ENCODE measurements at regions not wholly inside any gene's neighbourhood (a gene's known extent, or its start where the extent isn't known, plus 50 kb on each side); places are given as distances from the start of the nearest gene placed in this dataset.

- H3K36me3 ChIP-seq (ENCODE audit: low read length): no peaks in the 10 kb centered on the region
- no peaks in the 10 kb centered on the region for H3K9me2 ChIP-seq (replicated peaks; ENCODE audit: insufficient read depth, low read length)
These were observed 535.9 kb upstream of the POT1 start for GRCh38 chr7:125465527-125465926.

GRCh38 chr7:125462615-125463014, 533.0 kb upstream of the POT1 start:
- no peak for TF ChIP-seq EZH2phosphoT487 (conservative IDR thresholded peaks at IDR 0.05; ENCODE audit: low read length)
- TF ChIP-seq CTCF (IDR thresholded peaks at IDR 0.05; ENCODE audit: insufficient read depth, low read length, poor library complexity, severe bottlenecking): no peak
- H3K4me3 ChIP-seq (ENCODE audit: insufficient read depth, low read length, poor library complexity, severe bottlenecking): no peak overlapping the region
- H3K27ac ChIP-seq (ENCODE audit: low read depth, low read length): no peak overlapping the region
- H3K9me2 ChIP-seq (replicated peaks; ENCODE audit: insufficient read depth, low read length): no peaks in the 10 kb centered on the region
- H3K9ac ChIP-seq (ENCODE audit: low read length): no peak overlapping the region
- H3K79me2 ChIP-seq (ENCODE audit: insufficient read depth, low read length): no peaks in the 10 kb centered on the region
- no peak overlapping the region for H2AFZ ChIP-seq (ENCODE audit: low read depth, low read length, severe bottlenecking)
- H3K4me2 ChIP-seq (ENCODE audit: low read depth, low read length, poor library complexity, severe bottlenecking): no peak overlapping the region
- no peaks in the 10 kb centered on the region for H3F3A ChIP-seq (ENCODE audit: insufficient read depth)
- no peaks in the 10 kb centered on the region for H3K27me3 ChIP-seq (ENCODE audit: low read length)
- no peaks in the 10 kb centered on the region for H3K36me3 ChIP-seq (ENCODE audit: low read length)
- H4K20me1 ChIP-seq (ENCODE audit: low read depth, low read length): no peaks in the 10 kb centered on the region
- no peaks in the 10 kb centered on the region for H3K9me3 ChIP-seq (ENCODE audit: insufficient read depth, low read length)

More at GRCh38 chr7:125465527-125465926, 535.9 kb upstream of the POT1 start:
- Histone ChIP-seq H3K79me2 (ENCODE audit: insufficient read depth, low read length) (no peaks in the 10 kb centered on the region), H3K4me3 (ENCODE audit: insufficient read depth, low read length, poor library complexity, severe bottlenecking) (no peak overlapping the region), H3K9ac (ENCODE audit: low read length) (no peak overlapping the region), H3K27me3 (ENCODE audit: low read length) (no peaks in the 10 kb centered on the region), H3F3A (ENCODE audit: insufficient read depth) (no peaks in the 10 kb centered on the region), H3K4me2 (ENCODE audit: low read depth, low read length, poor library complexity, severe bottlenecking) (no peak overlapping the region), H4K20me1 (ENCODE audit: low read depth, low read length) (no peaks in the 10 kb centered on the region), H3K9me3 (ENCODE audit: insufficient read depth, low read length) (no peaks in the 10 kb centered on the region), H3K27ac (ENCODE audit: low read depth, low read length) (no peak overlapping the region), H2AFZ (ENCODE audit: low read depth, low read length, severe bottlenecking) (no peak overlapping the region)
- TF ChIP-seq EZH2phosphoT487 (conservative IDR thresholded peaks at IDR 0.05; ENCODE audit: low read length) (no peak), CTCF (IDR thresholded peaks at IDR 0.05; ENCODE audit: insufficient read depth, low read length, poor library complexity, severe bottlenecking) (no peak)

- Histone ChIP-seq H3K27me3 (ENCODE audit: low read length) (no peaks in the 10 kb centered on the region), H3K4me2 (ENCODE audit: low read depth, low read length, poor library complexity, severe bottlenecking) (no peak overlapping the region), H4K20me1 (ENCODE audit: low read depth, low read length) (no peaks in the 10 kb centered on the region), H3K9me3 (ENCODE audit: insufficient read depth, low read length) (no peaks in the 10 kb centered on the region), H3K79me2 (ENCODE audit: insufficient read depth, low read length) (no peaks in the 10 kb centered on the region), H2AFZ (ENCODE audit: low read depth, low read length, severe bottlenecking) (no peak overlapping the region), H3K9me2 (replicated peaks; ENCODE audit: insufficient read depth, low read length) (no peaks in the 10 kb centered on the region), H3K4me3 (ENCODE audit: insufficient read depth, low read length, poor library complexity, severe bottlenecking) (no peak overlapping the region), H3K36me3 (ENCODE audit: low read length) (no peaks in the 10 kb centered on the region), H3K27ac (ENCODE audit: low read depth, low read length) (no peak overlapping the region), H3K9ac (ENCODE audit: low read length) (no peak overlapping the region), H3F3A (ENCODE audit: insufficient read depth) (no peaks in the 10 kb centered on the region)
- TF ChIP-seq EZH2phosphoT487 (conservative IDR thresholded peaks at IDR 0.05; ENCODE audit: low read length): no peak
- TF ChIP-seq CTCF (IDR thresholded peaks at IDR 0.05; ENCODE audit: insufficient read depth, low read length, poor library complexity, severe bottlenecking): no peak
These were observed 529.4 kb upstream of the POT1 start for GRCh38 chr7:125459038-125459437.
